GM18505 (cell line): ENCODE measurements at regions not wholly inside any gene's neighbourhood (a gene's known extent, or its start where the extent isn't known, plus 50 kb on each side); places are given as distances from the start of the nearest gene placed in this dataset.

Experiments used
- ATAC-seq: cut with Tn5 transposase; IDR thresholded peaks from one replicate; pipeline ENCODE4 v1.9.1; 2021; ENCODE audit not compliant: unreplicated experiment
- POLR2A ChIP-seq: IDR thresholded peaks from 4 replicates; pipeline ENCODE4 v1.6.1; 2011; ENCODE audit warnings: borderline replicate concordance; ENCODE audit not compliant: insufficient read depth, insufficient read length; ENCODE audit errors: extremely low read depth

GRCh38 chr2:54406031-54406430 is 50.1 kb upstream of the SPTBN1 start:
- no peak for TF ChIP-seq POLR2A
- ATAC-seq, result no peak
